Fibroblast of lung (primary cell): ENCODE measurements at regions not wholly inside any gene's neighbourhood (a gene's known extent, or its start where the extent isn't known, plus 50 kb on each side); places are given as distances from the start of the nearest gene placed in this dataset.

ENCODE experiments used
- DNase-seq, 2 donors: peaks; one replicate each; pipeline versions ENCODE4 v3.0.0 to v3.0.0-alpha.2; 2010; ENCODE audit warnings: low read depth in 2 of 2
- H2AFZ ChIP-seq: 2 replicates; pipeline ENCODE4 v1.5.1; 2012; ENCODE audit warnings: low read length, control low read depth, inconsistent platforms
- H3K27ac ChIP-seq: 2 replicates; pipeline ENCODE4 v1.5.1; 2011; ENCODE audit warnings: low read length, control low read depth; ENCODE audit not compliant: insufficient read depth
- H3K27me3 ChIP-seq: 2 replicates; pipeline ENCODE4 v1.5.1; 2011; ENCODE audit warnings: mild to moderate bottlenecking, low read length; ENCODE audit not compliant: control insufficient read depth, insufficient read depth
- H3K36me3 ChIP-seq: 2 replicates; pipeline ENCODE4 v1.5.1; 2011; ENCODE audit warnings: low read length; ENCODE audit not compliant: control insufficient read depth, insufficient read depth
- H3K4me1 ChIP-seq: 2 replicates; pipeline ENCODE4 v1.5.1; 2011; ENCODE audit warnings: low read length; ENCODE audit not compliant: control insufficient read depth, insufficient read depth; ENCODE audit errors: extremely low read depth
- H3K4me2 ChIP-seq: 2 replicates; pipeline ENCODE4 v1.5.1; 2011; ENCODE audit warnings: low read length, control low read depth; ENCODE audit not compliant: insufficient read depth; ENCODE audit errors: extremely low read depth
- H3K4me3 ChIP-seq, 4 experiments: fragments of 200-600 bp in 1 of 4; sonication (generic) in 1 of 4; replicated peaks in 1 of 4; 2 replicates each; pipeline ENCODE4 v1.5.1; 2011 to 2016; ENCODE audit warnings: low read length in 4 of 4, low read depth in 3 of 4, mild to moderate bottlenecking in 3 of 4, control low read depth in 2 of 4, inconsistent platforms in 1 of 4, mixed read lengths in 1 of 4; ENCODE audit not compliant: insufficient read depth in 1 of 4; ENCODE audit errors: control extremely low read depth in 1 of 4
- H3K79me2 ChIP-seq: 2 replicates; pipeline ENCODE4 v1.5.1; 2012; ENCODE audit warnings: mild to moderate bottlenecking, low read length, inconsistent platforms; ENCODE audit not compliant: control insufficient read depth, insufficient read depth
- H3K9ac ChIP-seq: 2 replicates; pipeline ENCODE4 v1.5.1; 2011; ENCODE audit warnings: mild to moderate bottlenecking, low read length, control low read depth; ENCODE audit not compliant: insufficient read depth
- H3K9me3 ChIP-seq: 2 replicates; pipeline ENCODE4 v1.5.1; 2012; ENCODE audit warnings: low read depth, low read length; ENCODE audit not compliant: control insufficient read depth, insufficient read depth
- H4K20me1 ChIP-seq: 2 replicates; pipeline ENCODE4 v1.5.1; 2011; ENCODE audit warnings: low read length; ENCODE audit not compliant: control insufficient read depth, insufficient read depth; ENCODE audit errors: extremely low read depth
- CTCF ChIP-seq, 2 donors: IDR thresholded peaks in 1 of 2; conservative IDR thresholded peaks in 1 of 2; 1 replicate in 1 of 2; 2 replicates in 1 of 2; pipeline ENCODE4 v1.5.1; 2011 to 2012; ENCODE audit warnings: low read length in 2 of 2, control low read depth in 1 of 2, inconsistent platforms in 1 of 2, low read depth in 1 of 2, mild to moderate bottlenecking in 1 of 2
- EZH2 ChIP-seq: IDR thresholded peaks from 2 replicates; pipeline ENCODE4 v1.5.1; 2012; ENCODE audit warnings: low read length, control low read depth, mild to moderate bottlenecking; ENCODE audit errors: missing control alignments

GRCh38 chr1:213738658-213739057, 249.1 kb upstream of the PROX1 start:
- no peak for DNase-seq
- Histone ChIP-seq H3K4me2 (no peak overlapping the region), H3K36me3 (no peaks in the 10 kb centered on the region), H3K79me2 (no peaks in the 10 kb centered on the region), H3K4me1 (no peaks in the 10 kb centered on the region), H3K9ac (no peak overlapping the region), H3K27me3 (no peaks in the 10 kb centered on the region), H3K4me3 (no peak overlapping the region), H3K9me3 (no peaks in the 10 kb centered on the region), H3K27ac (no peak overlapping the region), H2AFZ (no peak overlapping the region), H4K20me1 (no peaks in the 10 kb centered on the region)
- TF ChIP-seq EZH2 (no peak), CTCF (conservative IDR thresholded peaks at IDR 0.05 in 1 of 2, IDR thresholded peaks at IDR 0.05 in 1 of 2; ENCODE audit: low read depth in 1 of 2, low read length in 2 of 2) (no peak)

GRCh38 chr1:213742992-213743391, 244.8 kb upstream of the PROX1 start:
- no peak for DNase-seq
- Histone ChIP-seq H3K9ac (no peak overlapping the region), H3K4me1 (no peaks in the 10 kb centered on the region), H3K79me2 (no peaks in the 10 kb centered on the region), H3K27ac (no peak overlapping the region), H2AFZ (no peak overlapping the region), H4K20me1 (no peaks in the 10 kb centered on the region), H3K4me2 (no peak overlapping the region), H3K36me3 (no peaks in the 10 kb centered on the region), H3K9me3 (no peaks in the 10 kb centered on the region), H3K4me3 (no peak overlapping the region), H3K27me3 (no peaks in the 10 kb centered on the region)
- TF ChIP-seq EZH2, result no peak
- TF ChIP-seq CTCF (conservative IDR thresholded peaks at IDR 0.05 in 1 of 2, IDR thresholded peaks at IDR 0.05 in 1 of 2; ENCODE audit: low read depth in 1 of 2, low read length in 2 of 2), result no peak

- Histone ChIP-seq H3K4me1 (no peaks in the 10 kb centered on the region), H3K9ac (no peak overlapping the region), H3K9me3 (no peaks in the 10 kb centered on the region), H4K20me1 (no peaks in the 10 kb centered on the region), H3K27me3 (no peaks in the 10 kb centered on the region), H3K27ac (no peak overlapping the region), H3K79me2 (no peaks in the 10 kb centered on the region), H3K4me2 (no peak overlapping the region), H3K4me3 (no peak overlapping the region), H3K36me3 (no peaks in the 10 kb centered on the region), H2AFZ (no peak overlapping the region)
- TF ChIP-seq EZH2 (no peak), CTCF (conservative IDR thresholded peaks at IDR 0.05 in 1 of 2, IDR thresholded peaks at IDR 0.05 in 1 of 2; ENCODE audit: low read depth in 1 of 2, low read length in 2 of 2) (no peak)
- no peak for DNase-seq
Observed at GRCh38 chr1:213744780-213745179, 243.0 kb upstream of the PROX1 start.
